Body of pancreas (tissue), 4 donors: ENCODE measurements at regions not wholly inside any gene's neighbourhood (a gene's known extent, or its start where the extent isn't known, plus 50 kb on each side); places are given as distances from the start of the nearest gene placed in this dataset.

Source experiments
- ATAC-seq: fragments of 150-250 bp; one replicate; pipeline ENCODE4 v1.9.1; 2016
- DNase-seq, 4 donors: peaks; one replicate each; pipeline ENCODE4 v3.0.0-alpha.2; 2019
- H3K27ac ChIP-seq, 4 donors: fragments of 200-600 bp; sonication (generic); 1 replicate in 3 of 4; 2 replicates in 1 of 4; pipeline versions ENCODE4 v1.5.1 to v1.6.1; 2016 to 2019; ENCODE audit warnings: mild to moderate bottlenecking in 1 of 4, mixed read lengths in 1 of 4, moderate library complexity in 1 of 4
- H3K27me3 ChIP-seq, 2 donors: fragments of 200-600 bp; sonication (generic); one replicate each; pipeline ENCODE4 v1.6.0; 2016; ENCODE audit warnings: mild to moderate bottlenecking in 1 of 2
- H3K36me3 ChIP-seq, 2 donors: fragments of 200-600 bp; sonication (generic); replicated peaks in 1 of 2; 2 replicates each; pipeline ENCODE4 v1.5.1; 2016; ENCODE audit warnings: low read depth in 2 of 2; ENCODE audit not compliant: insufficient read depth in 1 of 2
- H3K4me1 ChIP-seq: fragments of 200-600 bp; sonication (generic); one replicate; pipeline ENCODE4 v1.6.0; 2016
- H3K4me3 ChIP-seq, 2 donors: fragments of 200-600 bp; sonication (generic); 1 replicate in 1 of 2; 2 replicates in 1 of 2; pipeline ENCODE4 v1.5.1; 2016 to 2019
- H3K9me3 ChIP-seq, 3 donors: fragments of 200-600 bp; sonication (generic); 1 replicate in 2 of 3; 2 replicates in 1 of 3; pipeline ENCODE4 v1.5.1; 2016
- POLR2A ChIP-seq, 3 donors: fragments of 450-650 bp; IDR thresholded peaks; one replicate each; pipeline ENCODE4 v1.6.1; 2016; ENCODE audit warnings: antibody characterized with exemption in 3 of 3, mild to moderate bottlenecking in 2 of 3
- WGBS, 2 donors: methylation state at CpG; one replicate each; pipeline ENCODE4 v1.1.5; 2017; 5-methylcytosine and 5-hydroxymethylcytosine counted together
- intact Hi-C: fragments of 100-400 bp; cut with DNase I; formaldehyde crosslinking; loops from one replicate; pipeline ENCODE4 v1.15.1; 2023
- TF ChIP-seq, protein P1 (sequence below), 7 experiments: fragments of 450-650 bp in 4 of 7; fragments of 200-600 bp in 3 of 7; sonication (generic) in 3 of 7; IDR thresholded peaks; one replicate each; pipeline ENCODE4 v1.5.1; 2016 to 2019; ENCODE audit warnings: antibody characterized with exemption in 7 of 7

DNA sequence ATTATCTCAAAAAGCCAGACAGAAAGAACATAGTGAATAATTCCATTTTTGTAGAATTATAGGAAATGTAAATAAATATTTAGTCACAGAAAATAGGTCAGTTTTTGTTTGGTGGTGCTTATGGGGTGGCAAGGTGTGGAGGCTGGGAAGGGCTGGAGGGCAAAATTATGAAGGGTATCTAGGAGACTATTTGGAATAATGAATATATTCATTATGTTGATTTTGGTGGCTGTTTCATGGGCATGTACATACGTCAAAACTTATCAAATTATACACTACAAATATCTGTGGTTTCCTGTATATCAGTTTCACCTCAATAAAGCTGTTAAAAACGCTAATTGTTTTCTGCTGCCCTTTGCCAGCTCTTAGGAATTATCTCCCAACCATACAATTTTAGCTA lies 298.7 kb upstream of the GOLIM4 start:
- Histone ChIP-seq H3K27ac (no peak overlapping the region), H3K4me1 (no peaks in the 10 kb centered on the region), H3K27me3 (no peaks in the 10 kb centered on the region), H3K9me3 (no peaks in the 10 kb centered on the region), H3K36me3 (no peaks in the 10 kb centered on the region), H3K4me3 (no peak overlapping the region)
- DNase-seq (no peak), ATAC-seq (no peak)
- TF ChIP-seq POLR2A (IDR thresholded peaks at IDR 0.05), result no peak
- TF ChIP-seq, protein P1, sequence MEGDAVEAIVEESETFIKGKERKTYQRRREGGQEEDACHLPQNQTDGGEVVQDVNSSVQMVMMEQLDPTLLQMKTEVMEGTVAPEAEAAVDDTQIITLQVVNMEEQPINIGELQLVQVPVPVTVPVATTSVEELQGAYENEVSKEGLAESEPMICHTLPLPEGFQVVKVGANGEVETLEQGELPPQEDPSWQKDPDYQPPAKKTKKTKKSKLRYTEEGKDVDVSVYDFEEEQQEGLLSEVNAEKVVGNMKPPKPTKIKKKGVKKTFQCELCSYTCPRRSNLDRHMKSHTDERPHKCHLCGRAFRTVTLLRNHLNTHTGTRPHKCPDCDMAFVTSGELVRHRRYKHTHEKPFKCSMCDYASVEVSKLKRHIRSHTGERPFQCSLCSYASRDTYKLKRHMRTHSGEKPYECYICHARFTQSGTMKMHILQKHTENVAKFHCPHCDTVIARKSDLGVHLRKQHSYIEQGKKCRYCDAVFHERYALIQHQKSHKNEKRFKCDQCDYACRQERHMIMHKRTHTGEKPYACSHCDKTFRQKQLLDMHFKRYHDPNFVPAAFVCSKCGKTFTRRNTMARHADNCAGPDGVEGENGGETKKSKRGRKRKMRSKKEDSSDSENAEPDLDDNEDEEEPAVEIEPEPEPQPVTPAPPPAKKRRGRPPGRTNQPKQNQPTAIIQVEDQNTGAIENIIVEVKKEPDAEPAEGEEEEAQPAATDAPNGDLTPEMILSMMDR (IDR thresholded peaks at IDR 0.05), result no peak
- intact Hi-C loops, result no loop called here
- WGBS, 2 donors, result 59 to 69% methylated on average over 2 of the region's 2 CpGs

DNA sequence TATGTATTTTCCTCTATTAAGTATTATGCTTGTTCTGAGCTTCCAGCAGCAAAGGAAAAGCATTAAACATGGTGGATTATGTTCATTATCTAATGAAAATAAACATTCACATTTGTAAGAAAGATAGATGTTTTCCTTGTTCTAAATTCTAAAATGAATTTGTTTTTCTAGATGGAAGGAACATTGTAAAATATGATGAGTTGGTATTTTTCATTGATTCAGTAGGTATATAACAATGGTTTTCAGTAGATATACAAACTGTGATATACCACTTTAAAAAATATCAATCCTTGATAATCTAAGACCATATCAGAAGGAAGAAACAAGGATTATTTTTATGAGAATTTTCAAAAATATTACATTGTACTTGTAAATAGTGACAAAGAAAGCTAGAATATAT lies 290.6 kb upstream of the GOLIM4 start:
- Histone ChIP-seq H3K4me1 (no peaks in the 10 kb centered on the region), H3K4me3 (no peak overlapping the region), H3K36me3 (no peaks in the 10 kb centered on the region), H3K9me3 (no peaks in the 10 kb centered on the region), H3K27ac (no peak overlapping the region), H3K27me3 (no peaks in the 10 kb centered on the region)
- intact Hi-C loops, result no loop called here
- ATAC-seq (no peak), DNase-seq (no peak)
- no peak for TF ChIP-seq POLR2A (IDR thresholded peaks at IDR 0.05)
- TF ChIP-seq, protein P1 (IDR thresholded peaks at IDR 0.05), result no peak

DNA sequence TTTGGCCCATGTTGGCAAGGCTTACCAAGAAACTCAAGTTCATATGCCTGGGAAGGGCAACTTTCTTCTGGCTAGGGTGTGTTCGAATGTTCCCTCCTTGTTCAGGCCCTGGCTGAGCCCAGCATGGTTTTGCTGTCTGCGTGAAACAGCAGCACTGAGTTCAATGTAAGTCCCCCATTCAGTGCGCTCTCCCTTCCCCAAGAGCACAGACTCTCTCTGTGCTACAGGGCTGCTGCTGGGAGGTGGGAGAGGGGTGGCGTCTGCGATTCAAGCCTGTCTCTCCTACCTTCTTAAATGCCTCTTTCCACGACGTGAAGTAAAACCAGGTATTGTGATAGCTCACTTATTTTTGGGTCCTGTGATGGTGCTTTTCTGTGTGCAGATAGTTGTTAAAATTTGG lies 289.3 kb upstream of the GOLIM4 start:
- TF ChIP-seq, protein P1 (IDR thresholded peaks at IDR 0.05), result no peak
- no peak for TF ChIP-seq POLR2A (IDR thresholded peaks at IDR 0.05)
- no peak for DNase-seq
- no peaks in the 10 kb centered on the region for H3K9me3 ChIP-seq
- no peaks in the 10 kb centered on the region for H3K36me3 ChIP-seq
- 72 to 73% methylated on average over 7 of the region's 7 CpGs for WGBS, 2 donors
- H3K27me3 ChIP-seq, result no peaks in the 10 kb centered on the region
- intact Hi-C loops, result no loop called here
- no peak overlapping the region for H3K4me3 ChIP-seq
- no peak overlapping the region for H3K27ac ChIP-seq
- ATAC-seq, result no peak
- H3K4me1 ChIP-seq, result no peaks in the 10 kb centered on the region

DNA sequence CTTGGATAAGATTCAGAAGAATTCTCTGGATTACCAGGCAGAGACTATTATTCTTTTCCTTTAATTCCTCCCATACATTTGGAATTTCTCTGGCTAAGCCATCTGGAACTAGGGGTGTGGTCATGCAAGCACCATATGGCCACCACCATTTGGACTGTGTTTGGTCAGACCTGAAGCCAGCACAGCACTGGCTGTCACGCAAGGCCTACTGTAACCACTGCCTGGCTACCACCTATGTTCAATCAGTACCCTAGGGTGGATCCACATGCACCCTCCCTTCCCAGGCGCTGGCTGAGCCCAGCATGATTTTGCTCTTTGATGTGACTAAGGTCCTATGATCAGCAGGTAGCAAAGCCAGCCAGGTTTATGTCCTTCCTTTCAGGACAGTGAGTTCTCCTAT lies 287.8 kb upstream of the GOLIM4 start:
- intact Hi-C loops, result no loop called here
- no peaks in the 10 kb centered on the region for H3K27me3 ChIP-seq
- TF ChIP-seq, protein P1 (IDR thresholded peaks at IDR 0.05), result no peak
- no peak for TF ChIP-seq POLR2A (IDR thresholded peaks at IDR 0.05)
- H3K9me3 ChIP-seq, result no peaks in the 10 kb centered on the region
- H3K4me1 ChIP-seq, result no peaks in the 10 kb centered on the region
- DNase-seq (no peak), ATAC-seq (no peak)
- no peak overlapping the region for H3K27ac ChIP-seq
- no peaks in the 10 kb centered on the region for H3K36me3 ChIP-seq
- H3K4me3 ChIP-seq, result no peak overlapping the region
- WGBS, 2 donors, result 75 to 77% methylated on average over 2 of the region's 2 CpGs

DNA sequence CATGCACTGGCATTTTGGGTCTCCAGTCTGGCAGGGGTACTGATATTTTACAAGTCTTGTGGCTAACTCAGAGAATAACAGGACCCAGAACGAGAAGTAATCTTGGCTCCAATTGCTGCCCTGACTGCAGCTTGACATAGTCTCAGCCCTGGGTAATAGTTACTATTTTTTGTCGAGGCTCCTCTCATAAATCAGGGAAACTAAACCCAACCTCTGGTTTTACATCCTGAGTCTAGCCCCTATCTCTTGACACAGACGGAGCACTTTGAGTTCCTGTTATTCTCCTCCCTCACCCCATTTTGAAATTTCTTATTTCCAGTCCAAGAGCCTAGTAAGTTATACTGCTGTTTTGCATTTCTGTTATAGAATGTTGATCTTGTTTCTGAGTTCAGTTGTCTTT lies 276.1 kb upstream of the GOLIM4 start:
- H3K27ac ChIP-seq, result no peak overlapping the region
- H3K9me3 ChIP-seq, result no peaks in the 10 kb centered on the region
- H3K27me3 ChIP-seq, result no peaks in the 10 kb centered on the region
- DNase-seq (no peak), ATAC-seq (no peak)
- intact Hi-C loops, result no loop called here
- H3K36me3 ChIP-seq, result no peaks in the 10 kb centered on the region
- H3K4me1 ChIP-seq, result no peaks in the 10 kb centered on the region
- WGBS, 2 donors, result 57 to 65% methylated on average over 3 of the region's 3 CpGs
- no peak for TF ChIP-seq POLR2A (IDR thresholded peaks at IDR 0.05)
- TF ChIP-seq, protein P1 (IDR thresholded peaks at IDR 0.05), result no peak
- no peak overlapping the region for H3K4me3 ChIP-seq
